Glutamatergic neuron (in vitro differentiated cells): ENCODE measurements at regions not wholly inside any gene's neighbourhood (a gene's known extent, or its start where the extent isn't known, plus 50 kb on each side); places are given as distances from the start of the nearest gene placed in this dataset.

Source experiments
- DNase-seq: peaks from one replicate; pipeline ENCODE4 v3.0.0; 2022
- H3K27ac Mint-ChIP-seq: one replicate; pipeline ENCODE4 v1.8.0; 2020; ENCODE audit warnings: mild to moderate bottlenecking, mixed read lengths, inconsistent platforms; ENCODE audit not compliant: unreplicated experiment
- H3K27me3 Mint-ChIP-seq: one replicate; pipeline ENCODE4 v1.8.0; 2020; ENCODE audit warnings: mild to moderate bottlenecking, moderate library complexity, mixed read lengths, inconsistent platforms; ENCODE audit not compliant: unreplicated experiment
- H3K36me3 Mint-ChIP-seq: one replicate; pipeline ENCODE4 v1.8.0; 2020; ENCODE audit warnings: mild to moderate bottlenecking, mixed read lengths, inconsistent platforms; ENCODE audit not compliant: unreplicated experiment
- H3K4me1 Mint-ChIP-seq: one replicate; pipeline ENCODE4 v1.8.0; 2020; ENCODE audit warnings: mild to moderate bottlenecking, low read depth, mixed read lengths, inconsistent platforms; ENCODE audit not compliant: unreplicated experiment
- H3K4me3 Mint-ChIP-seq: one replicate; pipeline ENCODE4 v1.8.0; 2020; ENCODE audit warnings: mild to moderate bottlenecking, mixed read lengths, inconsistent platforms; ENCODE audit not compliant: unreplicated experiment
- H3K9me3 Mint-ChIP-seq: one replicate; pipeline ENCODE4 v1.8.0; 2020; ENCODE audit warnings: mild to moderate bottlenecking, moderate library complexity, mixed read lengths, inconsistent platforms; ENCODE audit not compliant: unreplicated experiment
- TF ChIP-seq, protein P1 (sequence below): fragments of 200-600 bp; sonication (generic); IDR thresholded peaks from one replicate; pipeline ENCODE4 v1.5.0; 2021; ENCODE audit not compliant: partially characterized antibody, unreplicated experiment

DNA sequence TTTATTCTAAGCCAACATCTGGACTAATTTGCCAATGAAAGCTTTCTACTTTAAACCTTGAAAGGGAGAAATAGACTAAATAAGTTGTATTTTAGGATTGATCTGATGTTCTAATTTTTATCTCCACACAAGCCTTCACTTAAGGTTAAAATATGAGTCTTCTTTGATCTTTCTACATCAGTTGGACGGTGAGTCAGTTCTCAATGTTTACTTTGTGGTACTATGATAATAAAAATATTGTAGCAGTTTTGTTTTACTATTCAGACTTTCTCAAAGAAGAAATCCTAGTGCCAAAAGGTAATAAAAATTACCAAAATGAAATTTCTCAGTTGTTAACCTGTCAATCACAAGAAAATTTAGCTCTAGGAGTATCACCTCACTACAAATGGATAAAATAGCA, 203.5 kb upstream of the RGMB start:
- Mint-ChIP-seq H3K9me3 (peaks cover 8% of the 10 kb centered on the region), H3K4me1 (peaks cover 14% of the 10 kb centered on the region), H3K36me3 (no peaks in the 10 kb centered on the region), H3K27me3 (peaks cover 6% of the 10 kb centered on the region), H3K27ac (no peak overlapping the region), H3K4me3 (no peak overlapping the region)
- DNase-seq = no peak
- TF ChIP-seq, protein P1, sequence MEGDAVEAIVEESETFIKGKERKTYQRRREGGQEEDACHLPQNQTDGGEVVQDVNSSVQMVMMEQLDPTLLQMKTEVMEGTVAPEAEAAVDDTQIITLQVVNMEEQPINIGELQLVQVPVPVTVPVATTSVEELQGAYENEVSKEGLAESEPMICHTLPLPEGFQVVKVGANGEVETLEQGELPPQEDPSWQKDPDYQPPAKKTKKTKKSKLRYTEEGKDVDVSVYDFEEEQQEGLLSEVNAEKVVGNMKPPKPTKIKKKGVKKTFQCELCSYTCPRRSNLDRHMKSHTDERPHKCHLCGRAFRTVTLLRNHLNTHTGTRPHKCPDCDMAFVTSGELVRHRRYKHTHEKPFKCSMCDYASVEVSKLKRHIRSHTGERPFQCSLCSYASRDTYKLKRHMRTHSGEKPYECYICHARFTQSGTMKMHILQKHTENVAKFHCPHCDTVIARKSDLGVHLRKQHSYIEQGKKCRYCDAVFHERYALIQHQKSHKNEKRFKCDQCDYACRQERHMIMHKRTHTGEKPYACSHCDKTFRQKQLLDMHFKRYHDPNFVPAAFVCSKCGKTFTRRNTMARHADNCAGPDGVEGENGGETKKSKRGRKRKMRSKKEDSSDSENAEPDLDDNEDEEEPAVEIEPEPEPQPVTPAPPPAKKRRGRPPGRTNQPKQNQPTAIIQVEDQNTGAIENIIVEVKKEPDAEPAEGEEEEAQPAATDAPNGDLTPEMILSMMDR = no peak

DNA sequence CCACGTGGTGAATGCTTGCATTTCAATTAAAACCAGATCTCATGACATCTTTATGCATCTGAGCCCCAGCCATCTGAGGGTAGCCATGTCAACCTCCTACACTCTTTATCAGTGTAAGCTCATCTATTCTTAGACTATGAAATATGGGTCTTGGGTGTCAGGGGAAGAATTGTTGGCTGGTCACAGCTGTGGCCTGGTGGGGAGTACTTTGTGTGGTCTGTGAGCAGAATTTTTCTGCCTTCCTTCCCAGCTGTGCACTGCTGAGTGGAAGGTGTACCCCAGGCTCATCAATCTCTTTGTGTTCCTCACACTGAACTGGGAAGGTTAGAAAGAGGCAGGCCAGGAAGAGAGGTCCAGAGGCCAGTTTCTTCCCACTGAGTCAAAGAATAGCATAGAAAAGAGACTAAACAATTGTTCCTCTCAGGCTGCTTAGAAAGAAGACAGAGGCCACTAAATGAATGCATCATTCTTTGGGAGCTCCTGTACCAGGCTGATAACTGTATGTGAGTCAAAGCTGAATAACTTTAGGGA, 202.7 kb upstream of the RGMB start:
- Mint-ChIP-seq H3K4me3 (peak overlapping the region; percentile 41), H3K9me3 (peaks cover 8% of the 10 kb centered on the region), H3K27ac (peak overlapping the region; percentile 98), H3K4me1 (peaks cover 14% of the 10 kb centered on the region), H3K36me3 (no peaks in the 10 kb centered on the region), H3K27me3 (peaks cover 6% of the 10 kb centered on the region)
- TF ChIP-seq, protein P1 = no peak
- peak; percentile 53 for DNase-seq

DNA sequence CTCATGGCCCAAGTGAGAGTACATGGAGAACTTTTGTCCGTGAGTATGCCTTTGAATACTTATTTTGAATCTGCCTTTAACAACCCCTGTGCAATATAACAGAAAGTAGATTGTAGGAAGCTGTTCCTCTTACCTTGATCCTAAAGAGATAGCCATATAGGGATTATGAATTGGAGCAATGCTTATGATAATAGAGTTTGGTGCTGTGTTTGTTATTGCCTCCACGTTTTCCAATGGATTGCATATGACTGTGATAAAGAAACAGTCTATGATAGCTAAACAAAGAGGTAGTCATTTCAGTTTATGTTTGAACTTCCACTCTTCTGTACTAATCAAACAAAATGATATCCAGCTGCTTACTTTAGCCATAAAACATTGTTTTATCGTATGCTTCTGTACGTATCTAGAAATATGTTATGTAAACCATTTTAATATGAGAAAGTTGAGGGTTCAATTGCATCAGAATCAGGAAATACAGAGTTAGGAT, 199.6 kb upstream of the RGMB start:
- H3K9me3 Mint-ChIP-seq = peaks cover 8% of the 10 kb centered on the region
- H3K27me3 Mint-ChIP-seq = peaks cover 6% of the 10 kb centered on the region
- H3K4me1 Mint-ChIP-seq = peaks cover 14% of the 10 kb centered on the region
- no peak overlapping the region for H3K27ac Mint-ChIP-seq
- H3K36me3 Mint-ChIP-seq = peaks cover 5% of the 10 kb centered on the region
- TF ChIP-seq, protein P1 = no peak
- no peak for DNase-seq
- no peak overlapping the region for H3K4me3 Mint-ChIP-seq

DNA sequence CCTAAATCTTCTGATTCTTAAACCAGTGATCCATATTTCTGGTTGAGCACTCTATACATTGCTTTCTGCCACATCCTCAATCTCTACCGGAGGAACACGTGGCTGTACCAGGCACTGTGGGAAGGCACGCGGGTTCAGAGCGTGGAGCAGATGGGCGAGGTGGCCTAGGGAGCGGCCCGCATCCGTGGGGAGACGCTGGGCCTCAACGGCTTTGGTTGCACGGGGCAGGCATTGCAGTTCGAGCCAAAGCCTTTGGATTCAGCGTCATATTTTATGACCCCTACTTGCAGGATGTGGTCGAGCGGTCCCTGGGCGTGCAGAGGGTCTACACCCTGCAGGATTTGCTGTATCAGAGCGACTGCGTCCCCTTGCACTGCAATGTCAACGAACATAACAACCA, 197.2 kb upstream of the RGMB start:
- Mint-ChIP-seq H3K9me3 (peaks cover 1% of the 10 kb centered on the region), H3K27me3 (peaks cover 2% of the 10 kb centered on the region), H3K27ac (no peak overlapping the region), H3K36me3 (peaks cover 5% of the 10 kb centered on the region), H3K4me3 (no peak overlapping the region), H3K4me1 (peaks cover 6% of the 10 kb centered on the region)
- TF ChIP-seq, protein P1 = no peak
- DNase-seq = no peak

DNA sequence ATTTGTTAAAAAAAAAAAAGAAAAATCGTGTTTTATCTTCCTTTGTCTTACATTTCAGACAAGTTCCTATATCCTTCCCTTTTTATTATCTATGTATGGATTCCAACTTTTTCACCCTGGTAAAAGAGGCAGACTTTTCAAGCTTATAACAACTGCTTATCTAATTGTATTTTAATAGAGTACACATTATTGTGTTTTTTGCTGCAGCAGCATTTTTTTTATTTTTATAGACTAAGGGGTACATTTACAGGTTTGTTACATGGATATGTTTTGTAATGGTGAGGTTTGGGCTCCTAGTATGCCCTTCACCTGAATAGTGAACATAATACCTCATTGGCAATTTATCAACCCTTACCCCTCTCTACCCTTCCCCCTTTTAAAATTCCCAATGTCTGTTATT, 195.0 kb upstream of the RGMB start:
- Mint-ChIP-seq H3K27ac (no peak overlapping the region), H3K36me3 (peaks cover 5% of the 10 kb centered on the region), H3K27me3 (peaks cover 2% of the 10 kb centered on the region), H3K4me3 (no peak overlapping the region), H3K4me1 (no peaks in the 10 kb centered on the region), H3K9me3 (no peaks in the 10 kb centered on the region)
- TF ChIP-seq, protein P1 = no peak
- no peak for DNase-seq
